GM12878 (cell line): ENCODE measurements at regions not wholly inside any gene's neighbourhood (a gene's known extent, or its start where the extent isn't known, plus 50 kb on each side); places are given as distances from the start of the nearest gene placed in this dataset.

Experiments
- ATAC-seq: fragments of 200-7000 bp; cut with Tn5 transposase; 3 replicates; pipeline ENCODE4 v1.9.1; 2020; ENCODE audit warnings: mild to moderate bottlenecking, moderate library complexity
- BruUV-seq: library from RNA; stranded (reverse); fragments of 400-500 nt; replicated peaks from 2 replicates; lab custom pipeline; 2021; lab: Mats Ljungman, UMichigan
- CTCF ChIA-PET: fragments of 300-600 bp; sonication (Branson Sonifier 250); formaldehyde crosslinking; extraction: SDS; loops from one replicate; lab custom pipeline; 2021; ENCODE audit warnings: inconsistent platforms; lab: Yijun Ruan, JAX
- POLR2A ChIA-PET: fragments of 350-600 bp; formaldehyde crosslinking; extraction: SDS; loops from one replicate; lab custom pipeline; 2021; ENCODE audit warnings: inconsistent platforms; lab: Charles Lee
- RAD21 ChIA-PET: fragments of 300-600 bp; sonication (Branson Sonifier 250); formaldehyde crosslinking; loops from one replicate; lab custom pipeline; 2023; ENCODE audit warnings: antibody characterized with exemption; ENCODE audit not compliant: unreplicated experiment; lab: Charles Lee
- SMC1A ChIA-PET: fragments of 300-600 bp; sonication (Branson Sonifier 250); formaldehyde crosslinking; loops from one replicate; lab custom pipeline; 2023; ENCODE audit not compliant: unreplicated experiment, uncharacterized antibody; lab: Charles Lee
- DNase-seq: peaks from one replicate; pipeline ENCODE4 v3.0.0-alpha.2; 2011; ENCODE audit warnings: low read depth, low spot score
- FAIRE-seq: peaks from 3 replicates; lab custom pipeline; 2011; peaks lifted over from hg19 to GRCh38; lab: Jason Lieb, UNC
- H2AFZ ChIP-seq: 2 replicates; pipeline ENCODE4 v1.6.0; 2011; ENCODE audit warnings: low read depth, low read length, control low read depth; ENCODE audit not compliant: control insufficient read depth
- H3K27ac ChIP-seq: 2 replicates; pipeline ENCODE4 v1.5.1; 2011; ENCODE audit warnings: control low read depth; ENCODE audit not compliant: control insufficient read depth, insufficient read depth
- H3K27me3 ChIP-seq, 2 experiments: replicated peaks in 1 of 2; 2 replicates each; pipeline versions ENCODE4 v1.6.0 to v1.6.1; 2011; ENCODE audit warnings: low read length in 1 of 2; ENCODE audit not compliant: control insufficient read depth in 2 of 2, insufficient read depth in 2 of 2
- H3K36me3 ChIP-seq, 2 experiments: 2 replicates each; pipeline ENCODE4 v1.5.1; 2011; ENCODE audit warnings: low read length in 1 of 2; ENCODE audit not compliant: control insufficient read depth in 2 of 2, insufficient read depth in 2 of 2
- H3K4me1 ChIP-seq: 2 replicates; pipeline ENCODE4 v1.6.1; 2011; ENCODE audit warnings: mild to moderate bottlenecking, low read length, moderate library complexity, mixed read lengths; ENCODE audit not compliant: control insufficient read depth, insufficient read depth
- H3K4me2 ChIP-seq: 2 replicates; pipeline ENCODE4 v1.6.0; 2011; ENCODE audit warnings: control low read depth; ENCODE audit not compliant: control insufficient read depth, insufficient read depth
- H3K4me3 ChIP-seq: fragments of 200-600 bp; sonication (generic); 2 replicates; pipeline ENCODE4 v1.5.1; 2016
- H3K79me2 ChIP-seq: 2 replicates; pipeline ENCODE4 v1.6.0; 2011; ENCODE audit warnings: low read length; ENCODE audit not compliant: control insufficient read depth, insufficient read depth
- H3K9ac ChIP-seq: 2 replicates; pipeline ENCODE4 v1.8.0; 2011; ENCODE audit warnings: low read length, control low read depth, mixed read lengths; ENCODE audit not compliant: control insufficient read depth, insufficient read depth
- H3K9me3 ChIP-seq: replicated peaks from 3 replicates; pipeline ENCODE4 v1.5.1; 2011; ENCODE audit warnings: mild to moderate bottlenecking, low read length; ENCODE audit not compliant: control insufficient read depth, insufficient read depth
- H4K20me1 ChIP-seq: 2 replicates; pipeline ENCODE4 v1.6.0; 2011; ENCODE audit not compliant: control insufficient read depth, insufficient read depth
- CHD4 ChIP-seq: fragments of 200-600 bp; sonication (generic); IDR thresholded peaks from 2 replicates; pipeline ENCODE4 v1.6.1; 2016; ENCODE audit warnings: mild to moderate bottlenecking
- CREB1 ChIP-seq: IDR thresholded peaks from 2 replicates; pipeline ENCODE4 v1.6.1; 2012; ENCODE audit warnings: low read depth, mild to moderate bottlenecking, inconsistent platforms
- HDAC6 ChIP-seq: fragments of 200-600 bp; sonication (generic); IDR thresholded peaks from one replicate; pipeline ENCODE4 v1.8.0; 2017; ENCODE audit warnings: antibody characterized with exemption; ENCODE audit not compliant: unreplicated experiment
- IKZF1 ChIP-seq: fragments of 450-650 bp; conservative IDR thresholded peaks from 2 replicates; pipeline ENCODE4 v1.6.1; 2017; ENCODE audit warnings: antibody characterized with exemption, mild to moderate bottlenecking
- TCF7 ChIP-seq: IDR thresholded peaks from 2 replicates; pipeline ENCODE4 v1.6.1; 2014; ENCODE audit warnings: antibody characterized with exemption, borderline replicate concordance
- WGBS: methylation state at CpG from one replicate; pipeline ENCODE4 v1.1.6; 2016; ENCODE audit warnings: low lambda C conversion rate; ENCODE audit not compliant: insufficient replicate concordance, insufficient coverage; ENCODE audit errors: missing lambda C conversion rate; 5-methylcytosine and 5-hydroxymethylcytosine counted together
- in situ Hi-C: fragments of 300-500 bp; cut with MboI; formaldehyde crosslinking; loops from 9 replicates; pipeline ENCODE4 v1.14.3; 2018; ENCODE audit warnings: mixed read lengths
- intact Hi-C: fragments of 100-400 bp; cut with micrococcal nuclease; formaldehyde crosslinking; loops from one replicate; pipeline ENCODE4 v1.14.2; 2022; ENCODE audit not compliant: unreplicated experiment

DNA sequence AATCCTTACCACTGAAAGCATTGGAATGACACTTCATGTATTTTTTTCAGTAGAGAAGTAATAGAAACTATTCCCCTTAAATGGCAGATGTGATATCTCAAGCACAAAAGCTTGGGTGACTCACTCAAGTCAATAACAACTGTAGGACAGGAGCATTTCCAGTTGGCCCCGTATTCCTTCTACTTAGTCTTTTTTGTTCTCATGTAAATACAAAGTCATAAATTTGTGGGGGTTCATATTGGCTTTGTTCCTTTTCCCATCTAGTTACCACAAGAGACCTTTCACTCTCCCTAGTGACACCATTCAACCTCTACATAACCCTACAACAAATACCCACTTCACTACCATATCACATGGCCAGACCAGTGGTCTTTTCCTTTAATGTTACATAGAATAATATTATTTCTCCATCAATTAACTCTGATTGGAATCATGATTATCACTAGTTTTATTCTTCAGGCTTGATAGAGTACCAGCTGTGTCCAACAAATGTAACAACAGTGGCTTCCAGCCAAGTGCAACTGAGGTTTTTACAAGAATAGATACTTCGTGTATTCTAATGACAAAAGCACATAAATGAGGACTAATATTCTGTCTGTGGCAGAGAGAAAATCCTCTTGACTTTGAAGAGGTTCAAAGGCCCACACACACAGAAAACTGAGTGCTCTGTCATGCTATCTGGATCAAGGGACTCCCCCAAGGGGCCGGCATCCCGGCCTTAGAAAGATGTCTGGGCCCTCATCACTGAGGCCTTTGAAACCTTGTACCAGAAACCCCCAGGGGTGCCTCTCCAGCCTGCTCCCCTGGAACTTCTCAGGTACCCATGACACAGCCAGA is 94.0 kb upstream of the THBS1 start:
- no peaks in the 10 kb centered on the region for H3K9me3 ChIP-seq
- intact Hi-C loops, result no loop called here
- no peaks in the 10 kb centered on the region for H3K36me3 ChIP-seq
- H3K9ac ChIP-seq, result no peak overlapping the region
- ChIA-PET CTCF (no interaction called here), SMC1A (no interaction called here), RAD21 (no interaction called here), POLR2A (no interaction called here)
- H3K79me2 ChIP-seq, result no peaks in the 10 kb centered on the region
- 11% methylated on average over 4 of the region's 4 CpGs for WGBS
- DNase-seq (no peak), ATAC-seq (no peak), FAIRE-seq (no peak)
- H3K27ac ChIP-seq, result no peak overlapping the region
- no peaks in the 10 kb centered on the region for H3K27me3 ChIP-seq
- no TSS peak for BruUV-seq
- H3K4me2 ChIP-seq, result no peak overlapping the region
- in situ Hi-C loops, result no loop called here
- no peak for TF ChIP-seq CREB1
- TF ChIP-seq, all 136 proteins: peak for 0
- H3K4me1 ChIP-seq, result no peaks in the 10 kb centered on the region
- no peaks in the 10 kb centered on the region for H4K20me1 ChIP-seq
- H2AFZ ChIP-seq, result no peak overlapping the region
- no peak overlapping the region for H3K4me3 ChIP-seq

- ChIA-PET CTCF (no interaction called here), RAD21 (no interaction called here), SMC1A (no interaction called here), POLR2A (no interaction called here)
- intact Hi-C loops (no loop called here), in situ Hi-C loops (no loop called here)
- Histone ChIP-seq H3K4me2 (no peak overlapping the region), H4K20me1 (no peaks in the 10 kb centered on the region), H3K4me1 (no peaks in the 10 kb centered on the region), H2AFZ (no peak overlapping the region), H3K27ac (no peak overlapping the region), H3K36me3 (no peaks in the 10 kb centered on the region), H3K4me3 (no peak overlapping the region), H3K79me2 (no peaks in the 10 kb centered on the region), H3K9ac (no peak overlapping the region), H3K27me3 (no peaks in the 10 kb centered on the region), H3K9me3 (no peaks in the 10 kb centered on the region)
- no peak for ATAC-seq
- FAIRE-seq, result no peak
- TF ChIP-seq TCF7 (no peak), CHD4 (no peak), HDAC6 (no peak), IKZF1 (no peak)
- DNase-seq, result no peak
- no TSS peak for BruUV-seq
Observed at GRCh38 chr15:39487458-39487735, 93.5 kb upstream of the THBS1 start.
